ENCODE measurements at regions not wholly inside any gene's neighbourhood (a gene's known extent, or its start where the extent isn't known, plus 50 kb on each side); places are given as distances from the start of the nearest gene placed in this dataset.

- Histone ChIP-seq H3K27ac (no peak overlapping the region), H3K4me1 (replicated peaks) (0 out of 2 replicates have a peak, but pooled peaks cover 4% of the 10 kb centered on the region), H3K9me3 (replicated peaks) (no peaks in the 10 kb centered on the region), H3K4me3 (no peak overlapping the region), H3K36me3 (no peaks in the 10 kb centered on the region), H3K27me3 (replicated peaks) (no peaks in the 10 kb centered on the region)
- no peak for DNase-seq (ENCODE audit: low read depth in 1 of 2, low spot score in 2 of 2)
Observed at GRCh38 chr1:173101589-173101988, 50.8 kb upstream of the TNFSF18 start.

GRCh38 chr1:173100476-173101107 lies 49.9 kb upstream of the TNFSF18 start:
- DNase-seq (ENCODE audit: low read depth in 1 of 2, low spot score in 2 of 2) = no peak
- no peaks in the 10 kb centered on the region for H3K27me3 ChIP-seq (replicated peaks)
- no peaks in the 10 kb centered on the region for H3K36me3 ChIP-seq
- peaks cover 9% of the 10 kb centered on the region for H3K4me1 ChIP-seq (replicated peaks)
- no peak overlapping the region for H3K4me3 ChIP-seq
- no peaks in the 10 kb centered on the region for H3K9me3 ChIP-seq (replicated peaks)
- H3K27ac ChIP-seq = no peak overlapping the region
